Endothelial cell of umbilical vein (primary cell): ENCODE measurements at regions not wholly inside any gene's neighbourhood (a gene's known extent, or its start where the extent isn't known, plus 50 kb on each side); places are given as distances from the start of the nearest gene placed in this dataset.

Experiments used
- BruUV-seq: library from RNA; stranded (reverse); fragments of 400-500 nt; replicated peaks from 2 replicates; lab custom pipeline; 2021; lab: Mats Ljungman, UMichigan
- CTCF ChIA-PET: fragments of 300-600, 350-600 bp; sonication (Branson Sonifier 250); formaldehyde crosslinking; loops from one replicate; lab custom pipeline; 2021; ENCODE audit warnings: antibody characterized with exemption, inconsistent platforms; lab: Charles Lee
- POLR2A ChIA-PET: fragments of 300-600, 350-600 bp; sonication (Branson Sonifier 250); formaldehyde crosslinking; loops from one replicate; lab custom pipeline; 2021; ENCODE audit warnings: antibody characterized with exemption, inconsistent platforms; lab: Charles Lee
- DNase-seq: peaks from one replicate; pipeline ENCODE4 v3.0.0-alpha.2; 2011; ENCODE audit warnings: low read depth, low spot score
- FAIRE-seq: peaks from 2 replicates; lab custom pipeline; 2011; peaks lifted over from hg19 to GRCh38; lab: Jason Lieb, UNC
- H2AFZ ChIP-seq: 2 replicates; pipeline ENCODE4 v1.6.0; 2012; ENCODE audit warnings: low read depth, low read length, control low read depth, inconsistent platforms
- H3K27ac ChIP-seq: 2 replicates; pipeline ENCODE4 v1.5.1; 2011; ENCODE audit warnings: low read depth, mild to moderate bottlenecking, control low read depth, low read length, moderate library complexity; ENCODE audit not compliant: insufficient read depth
- H3K27me3 ChIP-seq, 2 experiments: 2 replicates each; pipeline versions ENCODE4 v1.6.0 to v1.6.1; 2011; ENCODE audit warnings: low read length in 2 of 2, mixed read lengths in 1 of 2; ENCODE audit not compliant: control insufficient read depth in 2 of 2, insufficient read depth in 2 of 2
- H3K36me3 ChIP-seq, 2 experiments: 2 replicates in 1 of 2; 3 replicates in 1 of 2; pipeline ENCODE4 v1.5.1; 2011; ENCODE audit warnings: low read length in 2 of 2, mild to moderate bottlenecking in 1 of 2, moderate library complexity in 1 of 2; ENCODE audit not compliant: control insufficient read depth in 2 of 2, insufficient read depth in 2 of 2; ENCODE audit errors: extremely low read depth in 1 of 2
- H3K4me1 ChIP-seq: 3 replicates; pipeline ENCODE4 v1.5.1; 2011; ENCODE audit warnings: mild to moderate bottlenecking, low read length; ENCODE audit not compliant: control insufficient read depth, insufficient read depth; ENCODE audit errors: extremely low read depth
- H3K4me2 ChIP-seq: 2 replicates; pipeline ENCODE4 v1.6.1; 2011; ENCODE audit warnings: low read length, control low read depth, mixed read lengths; ENCODE audit not compliant: insufficient read depth
- H3K4me3 ChIP-seq, 3 experiments: fragments of 200-600 bp in 1 of 3; sonication (generic), shearing (Covaris generic) in 1 of 3; replicated peaks in 1 of 3; 2 replicates each; pipeline ENCODE4 v1.5.1; 2011 to 2016; ENCODE audit warnings: control low read depth in 3 of 3, low read length in 3 of 3, mild to moderate bottlenecking in 2 of 3, inconsistent platforms in 1 of 3, low read depth in 1 of 3, moderate library complexity in 1 of 3; ENCODE audit not compliant: insufficient read depth in 1 of 3
- H3K79me2 ChIP-seq: 2 replicates; pipeline ENCODE4 v1.6.0; 2012; ENCODE audit warnings: low read length, inconsistent platforms; ENCODE audit not compliant: control insufficient read depth, insufficient read depth
- H3K9ac ChIP-seq: replicated peaks from 2 replicates; pipeline ENCODE3; 2011; ENCODE audit warnings: low read length, control low read depth; ENCODE audit not compliant: insufficient read depth; ENCODE audit errors: extremely low read depth
- H3K9me1 ChIP-seq: replicated peaks from 3 replicates; pipeline ENCODE4 v1.6.0; 2011; ENCODE audit warnings: mild to moderate bottlenecking, low read length; ENCODE audit not compliant: control insufficient read depth, insufficient read depth; ENCODE audit errors: extremely low read depth
- H3K9me3 ChIP-seq: replicated peaks from 2 replicates; pipeline ENCODE4 v1.5.1; 2012; ENCODE audit warnings: low read length, inconsistent platforms; ENCODE audit not compliant: control insufficient read depth, insufficient read depth
- H4K20me1 ChIP-seq: replicated peaks from 2 replicates; pipeline ENCODE3; 2011; ENCODE audit warnings: mild to moderate bottlenecking, low read length; ENCODE audit not compliant: control insufficient read depth, insufficient read depth; ENCODE audit errors: extremely low read depth
- CTCF ChIP-seq, 2 donors: IDR thresholded peaks; 1 replicate in 1 of 2; 2 replicates in 1 of 2; pipeline ENCODE4 v1.5.1; 2011; ENCODE audit warnings: low read length in 2 of 2, mild to moderate bottlenecking in 2 of 2, moderate library complexity in 2 of 2, control low read depth in 1 of 2, inconsistent platforms in 1 of 2, low read depth in 1 of 2; ENCODE audit not compliant: insufficient read depth in 1 of 2; ENCODE audit errors: extremely low read depth in 1 of 2
- EZH2 ChIP-seq: IDR thresholded peaks from 2 replicates; pipeline ENCODE4 v1.6.1; 2012; ENCODE audit warnings: borderline replicate concordance, low read depth, mild to moderate bottlenecking, moderate library complexity, low read length, inconsistent platforms; ENCODE audit not compliant: severe bottlenecking
- FOS ChIP-seq: IDR thresholded peaks from 2 replicates; pipeline ENCODE4 v1.6.1; 2011; ENCODE audit warnings: mild to moderate bottlenecking, low read length, moderate library complexity, borderline replicate concordance; ENCODE audit not compliant: insufficient read depth
- GATA2 ChIP-seq: IDR thresholded peaks from 2 replicates; pipeline ENCODE4 v1.7.0; 2011; ENCODE audit warnings: low read depth, mild to moderate bottlenecking, moderate library complexity, mixed read lengths, low read length; ENCODE audit not compliant: insufficient read length, insufficient read depth
- JUN ChIP-seq: IDR thresholded peaks from 2 replicates; pipeline ENCODE4 v1.6.1; 2011; ENCODE audit warnings: borderline replicate concordance, low read depth; ENCODE audit not compliant: insufficient read length, insufficient read depth
- MAX ChIP-seq: IDR thresholded peaks from 2 replicates; pipeline ENCODE4 v1.6.1; 2011; ENCODE audit not compliant: insufficient read depth, insufficient read length
- MYC ChIP-seq: IDR thresholded peaks from one replicate; pipeline ENCODE4 v1.6.1; 2011; ENCODE audit warnings: mild to moderate bottlenecking, low read depth, low read length
- POLR2A ChIP-seq: IDR thresholded peaks from 2 replicates; pipeline ENCODE4 v1.6.1; 2012; ENCODE audit warnings: low read depth, mild to moderate bottlenecking, control low read depth, low read length
- POLR2AphosphoS5 ChIP-seq: IDR thresholded peaks from 2 replicates; pipeline ENCODE4 v1.6.1; 2012; ENCODE audit warnings: low read depth, mild to moderate bottlenecking, control low read depth, low read length, moderate library complexity; ENCODE audit not compliant: insufficient read depth
- dilution Hi-C: fragments of 300-500 bp; cut with MboI; formaldehyde crosslinking; loops from one replicate; pipeline ENCODE4 v1.15.0; 2019; ENCODE audit warnings: low sequenced_read_pairs; ENCODE audit not compliant: extremely low pct_ligation_motif_present
- intact Hi-C: fragments of 100-400 bp; cut with micrococcal nuclease; formaldehyde crosslinking; loops from one replicate; pipeline ENCODE4 v1.10.0; 2022

- TF ChIP-seq MAX, result no peak
- no peak for TF ChIP-seq GATA2
- no peak for FAIRE-seq
Measured at GRCh38 chr16:27708651-27709050, 158.7 kb downstream of the KATNIP start.

GRCh38 chr16:27712251-27712711 is 162.3 kb downstream of the KATNIP start:
- intact Hi-C loops (no loop called here), dilution Hi-C loops (no loop called here)
- H3K4me2 ChIP-seq, result no peak overlapping the region
- no peaks in the 10 kb centered on the region for H3K36me3 ChIP-seq
- DNase-seq, result no peak
- no peaks in the 10 kb centered on the region for H3K9me1 ChIP-seq
- no peak overlapping the region for H3K27ac ChIP-seq
- H3K4me3 ChIP-seq, result no peak overlapping the region
- FAIRE-seq, result no peak
- no peak overlapping the region for H3K9ac ChIP-seq
- no peaks in the 10 kb centered on the region for H3K27me3 ChIP-seq
- H3K4me1 ChIP-seq, result no peaks in the 10 kb centered on the region
- CTCF ChIA-PET, result no interaction called here
- H3K79me2 ChIP-seq, result no peaks in the 10 kb centered on the region
- H2AFZ ChIP-seq, result no peak overlapping the region
- POLR2A ChIA-PET, result no interaction called here
- TF ChIP-seq JUN, result no peak
- TF ChIP-seq MYC, result no peak
- TF ChIP-seq FOS, result no peak
- TF ChIP-seq POLR2A, result no peak
- no peak for TF ChIP-seq CTCF (IDR thresholded peaks at IDR 0.05; ENCODE audit: extremely low read depth in 1 of 2, insufficient read depth in 1 of 2, low read depth in 1 of 2, low read length in 2 of 2)
- no peak for TF ChIP-seq EZH2
- no peak for TF ChIP-seq POLR2AphosphoS5
- TF ChIP-seq MAX, result no peak
- TF ChIP-seq GATA2, result no peak
- H4K20me1 ChIP-seq, result no peaks in the 10 kb centered on the region
- H3K9me3 ChIP-seq, result no peaks in the 10 kb centered on the region
- no TSS peak for BruUV-seq

More at GRCh38 chr16:27708651-27709050, 158.7 kb downstream of the KATNIP start:
- no peak overlapping the region for H3K27ac ChIP-seq
- no peaks in the 10 kb centered on the region for H3K9me3 ChIP-seq
- no peak overlapping the region for H3K4me2 ChIP-seq
- H3K4me3 ChIP-seq, result no peak overlapping the region
- no peaks in the 10 kb centered on the region for H3K27me3 ChIP-seq
- peaks cover 15% of the 10 kb centered on the region for H3K4me1 ChIP-seq
- H3K9ac ChIP-seq, result no peak overlapping the region
- no TSS peak for BruUV-seq
- H2AFZ ChIP-seq, result no peak overlapping the region
- intact Hi-C loops (no loop called here), dilution Hi-C loops (no loop called here)
- ChIA-PET CTCF (no interaction called here), POLR2A (no interaction called here)
- no peaks in the 10 kb centered on the region for H3K36me3 ChIP-seq
- no peak for DNase-seq
- H3K9me1 ChIP-seq, result no peaks in the 10 kb centered on the region
- no peaks in the 10 kb centered on the region for H3K79me2 ChIP-seq
- H4K20me1 ChIP-seq, result no peaks in the 10 kb centered on the region
